WTC11 (cell line): ENCODE measurements at regions not wholly inside any gene's neighbourhood (a gene's known extent, or its start where the extent isn't known, plus 50 kb on each side); places are given as distances from the start of the nearest gene placed in this dataset.

ENCODE experiments used
- IRF2 ChIP-seq: sonication (generic); formaldehyde crosslinking; IDR thresholded peaks from 2 replicates; pipeline ENCODE4 v1.8.0; 2022; ENCODE audit warnings: low read depth, missing genetic modification reagents, borderline replicate concordance
- JUN ChIP-seq: sonication (generic); formaldehyde crosslinking; IDR thresholded peaks from 2 replicates; pipeline ENCODE4 v1.8.0; 2023; ENCODE audit warnings: mild to moderate bottlenecking, missing genetic modification reagents
- ZNF121 ChIP-seq: sonication (generic); formaldehyde crosslinking; IDR thresholded peaks from 2 replicates; pipeline ENCODE4 v1.8.0; 2023; ENCODE audit warnings: missing genetic modification reagents
- TF ChIP-seq, protein P1 (sequence below): fragments of 200-600 bp; IDR thresholded peaks from 2 replicates; pipeline ENCODE4 v1.8.0; 2022; ENCODE audit warnings: antibody characterized with exemption
- TF ChIP-seq, protein P2 (sequence below): sonication (generic); formaldehyde crosslinking; conservative IDR thresholded peaks from 2 replicates; pipeline ENCODE4 v1.8.1; 2023; ENCODE audit warnings: mild to moderate bottlenecking, low read depth, missing genetic modification reagents, moderate library complexity

DNA sequence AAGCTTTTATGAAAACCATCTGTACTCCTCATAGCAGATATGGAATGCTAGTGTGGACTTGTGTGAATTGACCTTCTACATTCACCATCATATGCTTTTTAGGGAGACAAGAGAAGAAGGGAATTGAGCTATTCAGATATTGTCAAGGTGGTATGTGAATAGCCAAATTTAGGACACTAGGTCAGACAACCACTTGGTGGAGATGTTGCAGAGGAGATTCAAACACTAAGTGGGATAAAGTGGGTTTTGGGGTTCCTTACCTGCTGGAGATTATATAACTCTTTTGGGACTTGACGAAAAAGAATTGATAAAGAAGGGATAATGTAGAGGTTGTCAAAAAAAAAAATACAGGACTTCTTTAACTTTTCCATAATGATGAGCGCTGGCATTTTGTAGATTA, 231.8 kb upstream of the THRB start:
- TF ChIP-seq JUN (CRISPR knock-in tag) (no peak), IRF2 (CRISPR knock-in tag) (no peak), ZNF121 (CRISPR knock-in tag) (no peak)
- TF ChIP-seq, protein P1, sequence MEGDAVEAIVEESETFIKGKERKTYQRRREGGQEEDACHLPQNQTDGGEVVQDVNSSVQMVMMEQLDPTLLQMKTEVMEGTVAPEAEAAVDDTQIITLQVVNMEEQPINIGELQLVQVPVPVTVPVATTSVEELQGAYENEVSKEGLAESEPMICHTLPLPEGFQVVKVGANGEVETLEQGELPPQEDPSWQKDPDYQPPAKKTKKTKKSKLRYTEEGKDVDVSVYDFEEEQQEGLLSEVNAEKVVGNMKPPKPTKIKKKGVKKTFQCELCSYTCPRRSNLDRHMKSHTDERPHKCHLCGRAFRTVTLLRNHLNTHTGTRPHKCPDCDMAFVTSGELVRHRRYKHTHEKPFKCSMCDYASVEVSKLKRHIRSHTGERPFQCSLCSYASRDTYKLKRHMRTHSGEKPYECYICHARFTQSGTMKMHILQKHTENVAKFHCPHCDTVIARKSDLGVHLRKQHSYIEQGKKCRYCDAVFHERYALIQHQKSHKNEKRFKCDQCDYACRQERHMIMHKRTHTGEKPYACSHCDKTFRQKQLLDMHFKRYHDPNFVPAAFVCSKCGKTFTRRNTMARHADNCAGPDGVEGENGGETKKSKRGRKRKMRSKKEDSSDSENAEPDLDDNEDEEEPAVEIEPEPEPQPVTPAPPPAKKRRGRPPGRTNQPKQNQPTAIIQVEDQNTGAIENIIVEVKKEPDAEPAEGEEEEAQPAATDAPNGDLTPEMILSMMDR: no peak
- TF ChIP-seq, protein P2, sequence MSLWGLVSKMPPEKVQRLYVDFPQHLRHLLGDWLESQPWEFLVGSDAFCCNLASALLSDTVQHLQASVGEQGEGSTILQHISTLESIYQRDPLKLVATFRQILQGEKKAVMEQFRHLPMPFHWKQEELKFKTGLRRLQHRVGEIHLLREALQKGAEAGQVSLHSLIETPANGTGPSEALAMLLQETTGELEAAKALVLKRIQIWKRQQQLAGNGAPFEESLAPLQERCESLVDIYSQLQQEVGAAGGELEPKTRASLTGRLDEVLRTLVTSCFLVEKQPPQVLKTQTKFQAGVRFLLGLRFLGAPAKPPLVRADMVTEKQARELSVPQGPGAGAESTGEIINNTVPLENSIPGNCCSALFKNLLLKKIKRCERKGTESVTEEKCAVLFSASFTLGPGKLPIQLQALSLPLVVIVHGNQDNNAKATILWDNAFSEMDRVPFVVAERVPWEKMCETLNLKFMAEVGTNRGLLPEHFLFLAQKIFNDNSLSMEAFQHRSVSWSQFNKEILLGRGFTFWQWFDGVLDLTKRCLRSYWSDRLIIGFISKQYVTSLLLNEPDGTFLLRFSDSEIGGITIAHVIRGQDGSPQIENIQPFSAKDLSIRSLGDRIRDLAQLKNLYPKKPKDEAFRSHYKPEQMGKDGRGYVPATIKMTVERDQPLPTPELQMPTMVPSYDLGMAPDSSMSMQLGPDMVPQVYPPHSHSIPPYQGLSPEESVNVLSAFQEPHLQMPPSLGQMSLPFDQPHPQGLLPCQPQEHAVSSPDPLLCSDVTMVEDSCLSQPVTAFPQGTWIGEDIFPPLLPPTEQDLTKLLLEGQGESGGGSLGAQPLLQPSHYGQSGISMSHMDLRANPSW (CRISPR knock-in tag): no peak
